NCI-H1436 treated with DMSO at 0.1 percent for 48 hours (cell line): ENCODE measurements at regions not wholly inside any gene's neighbourhood (a gene's known extent, or its start where the extent isn't known, plus 50 kb on each side); places are given as distances from the start of the nearest gene placed in this dataset.
"Not testable (repeated sequence)": the region's sequence is repeated elsewhere in the genome, so short reads cannot be mapped to it uniquely, and the experiment has no call there.

Experiments
- DNase-seq: peaks from one replicate; lab custom pipeline; 2025; lab: John Stamatoyannopoulos, UW

- DNase-seq: no peak
Measured at GRCh38 chr10:33609546-33609945, 275.1 kb upstream of the NRP1 start.

- DNase-seq: no peak
Measured at GRCh38 chr10:33602278-33602677, 267.8 kb upstream of the NRP1 start.

GRCh38 chr10:33600381-33600780, 265.9 kb upstream of the NRP1 start:
- no peak for DNase-seq

GRCh38 chr10:33596422-33596821, 262.0 kb upstream of the NRP1 start:
- no peak for DNase-seq

GRCh38 chr10:33594475-33594874, 260.0 kb upstream of the NRP1 start:
- no peak for DNase-seq

GRCh38 chr10:33588974-33589600, 254.6 kb upstream of the NRP1 start:
- DNase-seq: no peak

- not testable (repeated sequence) for DNase-seq
Measured at GRCh38 chr10:33584596-33584995, 250.1 kb upstream of the NRP1 start.

- no peak for DNase-seq
Measured at GRCh38 chr10:33579996-33580395, 245.5 kb upstream of the NRP1 start.

GRCh38 chr10:33573606-33574005, 239.1 kb upstream of the NRP1 start:
- DNase-seq: no peak

- DNase-seq: no peak
Measured at GRCh38 chr10:33571616-33572015, 237.1 kb upstream of the NRP1 start.

GRCh38 chr10:33570495-33570894, 236.0 kb upstream of the NRP1 start:
- DNase-seq: no peak

- no peak for DNase-seq
Measured at GRCh38 chr10:33569702-33570101, 235.2 kb upstream of the NRP1 start.

GRCh38 chr10:33566426-33566825, 232.0 kb upstream of the NRP1 start:
- DNase-seq: no peak

- no peak for DNase-seq
Measured at GRCh38 chr10:33566001-33566400, 231.5 kb upstream of the NRP1 start.

GRCh38 chr10:33565231-33565630, 230.8 kb upstream of the NRP1 start:
- no peak for DNase-seq

- no peak for DNase-seq
Measured at GRCh38 chr10:33559105-33559504, 224.6 kb upstream of the NRP1 start.

- no peak for DNase-seq
Measured at GRCh38 chr10:33557313-33557712, 222.8 kb upstream of the NRP1 start.

- no peak for DNase-seq
Measured at GRCh38 chr10:33556620-33557019, 222.2 kb upstream of the NRP1 start.

- DNase-seq: no peak
Measured at GRCh38 chr10:33556103-33556502, 221.6 kb upstream of the NRP1 start.

- no peak for DNase-seq
Measured at GRCh38 chr10:33553748-33554571, 219.5 kb upstream of the NRP1 start.

- no peak for DNase-seq
Measured at GRCh38 chr10:33552290-33552689, 217.8 kb upstream of the NRP1 start.

- DNase-seq: no peak
Measured at GRCh38 chr10:33550811-33551210, 216.3 kb upstream of the NRP1 start.

GRCh38 chr10:33547976-33548375, 213.5 kb upstream of the NRP1 start:
- no peak for DNase-seq

- DNase-seq: no peak
Measured at GRCh38 chr10:33546031-33546430, 211.6 kb upstream of the NRP1 start.
